Mesothelial cell of epicardium (in vitro differentiated cells): ENCODE measurements at regions not wholly inside any gene's neighbourhood (a gene's known extent, or its start where the extent isn't known, plus 50 kb on each side); places are given as distances from the start of the nearest gene placed in this dataset.

Experiments used
- DNase-seq, 2 experiments: peaks; one replicate each; pipeline ENCODE4 v3.0.0; 2021; ENCODE audit warnings: low spot score in 2 of 2; ENCODE audit not compliant: unreplicated experiment in 2 of 2
- H3K27ac Mint-ChIP-seq: 2 replicates; pipeline ENCODE4 v1.8.0; 2021; ENCODE audit warnings: mixed read lengths
- H3K27me3 Mint-ChIP-seq: 2 replicates; pipeline ENCODE4 v1.8.0; 2021; ENCODE audit warnings: low read depth, mixed read lengths
- H3K36me3 Mint-ChIP-seq: 2 replicates; pipeline ENCODE4 v1.8.0; 2021; ENCODE audit warnings: mixed read lengths
- H3K4me1 Mint-ChIP-seq: 2 replicates; pipeline ENCODE4 v1.8.0; 2021; ENCODE audit warnings: mixed read lengths
- H3K4me3 Mint-ChIP-seq: 2 replicates; pipeline ENCODE4 v1.8.0; 2021; ENCODE audit warnings: mild to moderate bottlenecking, moderate library complexity, mixed read lengths
- H3K9me3 Mint-ChIP-seq: 2 replicates; pipeline ENCODE4 v1.8.0; 2021; ENCODE audit warnings: mixed read lengths
- CTCF ChIP-seq: fragments of 200-600 bp; sonication (generic); IDR thresholded peaks from one replicate; pipeline ENCODE4 v1.5.0; 2021; ENCODE audit warnings: antibody characterized with exemption; ENCODE audit not compliant: unreplicated experiment

- H3K27me3 Mint-ChIP-seq, result no peaks in the 10 kb centered on the region
- no peak overlapping the region for H3K4me3 Mint-ChIP-seq
- H3K4me1 Mint-ChIP-seq, result no peaks in the 10 kb centered on the region
- H3K27ac Mint-ChIP-seq, result no peak overlapping the region
- no peaks in the 10 kb centered on the region for H3K36me3 Mint-ChIP-seq
- no peak for DNase-seq
- no peak for TF ChIP-seq CTCF
- H3K9me3 Mint-ChIP-seq, result no peaks in the 10 kb centered on the region
These were observed 260.4 kb downstream of the SH2D1A start for GRCh38 chrX:124606724-124607123.

- H3K27ac Mint-ChIP-seq, result no peak overlapping the region
- no peak for TF ChIP-seq CTCF
- no peaks in the 10 kb centered on the region for H3K27me3 Mint-ChIP-seq
- H3K4me3 Mint-ChIP-seq, result no peak overlapping the region
- DNase-seq, result no peak
- H3K4me1 Mint-ChIP-seq, result peaks cover 3% of the 10 kb centered on the region
- H3K36me3 Mint-ChIP-seq, result no peaks in the 10 kb centered on the region
- no peaks in the 10 kb centered on the region for H3K9me3 Mint-ChIP-seq
These were observed 273.3 kb downstream of the SH2D1A start for GRCh38 chrX:124619710-124620109.

- Mint-ChIP-seq H3K27ac (no peak overlapping the region), H3K4me3 (no peak overlapping the region), H3K36me3 (no peaks in the 10 kb centered on the region), H3K4me1 (peaks cover 7% of the 10 kb centered on the region), H3K9me3 (peaks cover 7% of the 10 kb centered on the region), H3K27me3 (peaks cover 11% of the 10 kb centered on the region)
- TF ChIP-seq CTCF, result no peak
- no peak for DNase-seq
These were observed 288.0 kb downstream of the SH2D1A start for GRCh38 chrX:124634363-124634762.

- DNase-seq, result no peak
- Mint-ChIP-seq H3K4me1 (no peaks in the 10 kb centered on the region), H3K27me3 (peaks cover 2% of the 10 kb centered on the region), H3K4me3 (no peak overlapping the region), H3K27ac (no peak overlapping the region), H3K9me3 (no peaks in the 10 kb centered on the region), H3K36me3 (no peaks in the 10 kb centered on the region)
- TF ChIP-seq CTCF, result no peak
These were observed 295.6 kb downstream of the SH2D1A start for GRCh38 chrX:124641737-124642491.

GRCh38 chrX:124646403-124646802, 300.0 kb downstream of the SH2D1A start:
- no peak for DNase-seq
- H3K36me3 Mint-ChIP-seq, result no peaks in the 10 kb centered on the region
- no peak overlapping the region for H3K4me3 Mint-ChIP-seq
- no peak overlapping the region for H3K27ac Mint-ChIP-seq
- peaks cover 2% of the 10 kb centered on the region for H3K27me3 Mint-ChIP-seq
- no peaks in the 10 kb centered on the region for H3K4me1 Mint-ChIP-seq
- TF ChIP-seq CTCF, result no peak
- no peaks in the 10 kb centered on the region for H3K9me3 Mint-ChIP-seq

GRCh38 chrX:124651031-124651430, 304.7 kb downstream of the SH2D1A start:
- DNase-seq, result no peak
- H3K4me3 Mint-ChIP-seq, result no peak overlapping the region
- no peak overlapping the region for H3K27ac Mint-ChIP-seq

More at GRCh38 chrX:124651031-124651430, 304.7 kb downstream of the SH2D1A start:
- Mint-ChIP-seq H3K27me3 (no peaks in the 10 kb centered on the region), H3K4me1 (peaks cover 3% of the 10 kb centered on the region), H3K36me3 (no peaks in the 10 kb centered on the region), H3K9me3 (no peaks in the 10 kb centered on the region)
- no peak for TF ChIP-seq CTCF
